ENCODE measurements at regions not wholly inside any gene's neighbourhood (a gene's known extent, or its start where the extent isn't known, plus 50 kb on each side); places are given as distances from the start of the nearest gene placed in this dataset.
"Not testable (repeated sequence)": the region's sequence is repeated elsewhere in the genome, so short reads cannot be mapped to it uniquely, and the experiment has no call there.

GRCh38 chr13:54082309-54082708 is 1053.7 kb downstream of the OLFM4 start:
- not testable (repeated sequence) for TF ChIP-seq CTCF (IDR thresholded peaks at IDR 0.05); EZH2 (IDR thresholded peaks at IDR 0.05; ENCODE audit: borderline replicate concordance, insufficient read depth, low read depth, low read length, poor library complexity, severe bottlenecking)

Data from B cell (primary cell).